Smooth muscle cell (in vitro differentiated cells): ENCODE measurements at regions not wholly inside any gene's neighbourhood (a gene's known extent, or its start where the extent isn't known, plus 50 kb on each side); places are given as distances from the start of the nearest gene placed in this dataset.

Experiments used
- DNase-seq: peaks from one replicate; lab custom pipeline; 2025; ENCODE audit not compliant: unreplicated experiment; lab: John Stamatoyannopoulos, UW
- H2AFZ ChIP-seq: fragments of 200-600 bp; sonication (generic); 2 replicates; pipeline ENCODE4 v1.6.0; 2016; ENCODE audit warnings: antibody characterized with exemption, low read depth, mild to moderate bottlenecking
- H3F3A ChIP-seq: fragments of 200-600 bp; sonication (generic); 2 replicates; pipeline ENCODE4 v1.6.0; 2017; ENCODE audit warnings: antibody characterized with exemption, low read depth
- H3K27ac ChIP-seq: fragments of 200-600 bp; sonication (generic); 2 replicates; pipeline ENCODE4 v1.5.1; 2016; ENCODE audit warnings: low read depth, mild to moderate bottlenecking
- H3K27me3 ChIP-seq: fragments of 200-600 bp; sonication (generic); 2 replicates; pipeline ENCODE4 v1.6.1; 2016; ENCODE audit warnings: low read depth, mild to moderate bottlenecking
- H3K36me3 ChIP-seq: fragments of 200-600 bp; sonication (generic); 2 replicates; pipeline ENCODE4 v1.5.1; 2016; ENCODE audit warnings: low read depth
- H3K4me1 ChIP-seq: fragments of 200-600 bp; sonication (generic); 2 replicates; pipeline ENCODE4 v1.5.1; 2016; ENCODE audit warnings: low read depth
- H3K4me2 ChIP-seq: fragments of 200-600 bp; sonication (generic); 2 replicates; pipeline ENCODE4 v1.6.0; 2016; ENCODE audit warnings: mild to moderate bottlenecking
- H3K4me3 ChIP-seq: fragments of 200-600 bp; sonication (generic); 2 replicates; pipeline ENCODE4 v1.5.1; 2016; ENCODE audit warnings: mild to moderate bottlenecking
- H3K79me2 ChIP-seq: fragments of 200-600 bp; sonication (generic); 2 replicates; pipeline ENCODE4 v1.6.0; 2016; ENCODE audit warnings: low read depth, mild to moderate bottlenecking
- H3K9ac ChIP-seq: fragments of 200-600 bp; sonication (generic); 2 replicates; pipeline ENCODE4 v1.6.0; 2016; ENCODE audit warnings: low read depth
- H3K9me3 ChIP-seq: fragments of 200-600 bp; sonication (generic); replicated peaks from 2 replicates; pipeline ENCODE4 v1.5.1; 2016; ENCODE audit warnings: low read depth
- H4K20me1 ChIP-seq: fragments of 200-600 bp; sonication (generic); 2 replicates; pipeline ENCODE4 v1.6.0; 2016; ENCODE audit warnings: low read depth
- WGBS: methylation state at CpG from one replicate; pipeline ENCODE4 v1.1.7; 2016; ENCODE audit warnings: low lambda C conversion rate; 5-methylcytosine and 5-hydroxymethylcytosine counted together
- TF ChIP-seq, protein P1 (sequence below): fragments of 200-600 bp; sonication (generic); IDR thresholded peaks from 2 replicates; pipeline ENCODE4 v1.5.1; 2017; ENCODE audit warnings: borderline replicate concordance, mild to moderate bottlenecking, antibody characterized with exemption; ENCODE audit not compliant: insufficient read depth, poor library complexity, severe bottlenecking

DNA sequence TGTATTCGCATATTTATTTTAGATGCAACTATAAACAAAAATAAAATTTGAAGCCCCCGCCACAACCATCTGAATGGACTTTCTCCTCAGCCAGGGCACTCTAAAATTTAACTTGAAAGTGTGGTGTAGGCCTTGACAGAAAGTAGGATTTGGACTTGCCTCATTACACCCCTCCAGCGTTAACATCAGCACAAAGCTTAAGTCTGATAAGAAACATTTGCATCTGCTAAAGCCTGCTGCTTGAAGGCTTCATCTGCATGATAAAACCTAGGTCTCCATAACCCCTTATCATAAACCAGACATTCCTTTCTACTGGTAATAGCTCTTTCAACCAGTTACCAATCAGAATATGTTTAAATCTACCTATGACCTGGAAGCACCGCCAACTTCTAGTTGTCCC is 1046.5 kb downstream of the FAT4 start:
- Histone ChIP-seq H2AFZ (no peak overlapping the region), H3K4me1 (no peaks in the 10 kb centered on the region), H3K27ac (no peak overlapping the region), H3K4me2 (no peak overlapping the region), H3F3A (no peaks in the 10 kb centered on the region), H4K20me1 (no peaks in the 10 kb centered on the region), H3K36me3 (no peaks in the 10 kb centered on the region), H3K4me3 (no peak overlapping the region), H3K9ac (no peak overlapping the region), H3K9me3 (no peaks in the 10 kb centered on the region), H3K79me2 (no peaks in the 10 kb centered on the region), H3K27me3 (no peaks in the 10 kb centered on the region)
- TF ChIP-seq, protein P1, sequence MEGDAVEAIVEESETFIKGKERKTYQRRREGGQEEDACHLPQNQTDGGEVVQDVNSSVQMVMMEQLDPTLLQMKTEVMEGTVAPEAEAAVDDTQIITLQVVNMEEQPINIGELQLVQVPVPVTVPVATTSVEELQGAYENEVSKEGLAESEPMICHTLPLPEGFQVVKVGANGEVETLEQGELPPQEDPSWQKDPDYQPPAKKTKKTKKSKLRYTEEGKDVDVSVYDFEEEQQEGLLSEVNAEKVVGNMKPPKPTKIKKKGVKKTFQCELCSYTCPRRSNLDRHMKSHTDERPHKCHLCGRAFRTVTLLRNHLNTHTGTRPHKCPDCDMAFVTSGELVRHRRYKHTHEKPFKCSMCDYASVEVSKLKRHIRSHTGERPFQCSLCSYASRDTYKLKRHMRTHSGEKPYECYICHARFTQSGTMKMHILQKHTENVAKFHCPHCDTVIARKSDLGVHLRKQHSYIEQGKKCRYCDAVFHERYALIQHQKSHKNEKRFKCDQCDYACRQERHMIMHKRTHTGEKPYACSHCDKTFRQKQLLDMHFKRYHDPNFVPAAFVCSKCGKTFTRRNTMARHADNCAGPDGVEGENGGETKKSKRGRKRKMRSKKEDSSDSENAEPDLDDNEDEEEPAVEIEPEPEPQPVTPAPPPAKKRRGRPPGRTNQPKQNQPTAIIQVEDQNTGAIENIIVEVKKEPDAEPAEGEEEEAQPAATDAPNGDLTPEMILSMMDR = no peak
- 55% methylated on average over 4 of the region's 4 CpGs for WGBS
- DNase-seq = no peak

DNA sequence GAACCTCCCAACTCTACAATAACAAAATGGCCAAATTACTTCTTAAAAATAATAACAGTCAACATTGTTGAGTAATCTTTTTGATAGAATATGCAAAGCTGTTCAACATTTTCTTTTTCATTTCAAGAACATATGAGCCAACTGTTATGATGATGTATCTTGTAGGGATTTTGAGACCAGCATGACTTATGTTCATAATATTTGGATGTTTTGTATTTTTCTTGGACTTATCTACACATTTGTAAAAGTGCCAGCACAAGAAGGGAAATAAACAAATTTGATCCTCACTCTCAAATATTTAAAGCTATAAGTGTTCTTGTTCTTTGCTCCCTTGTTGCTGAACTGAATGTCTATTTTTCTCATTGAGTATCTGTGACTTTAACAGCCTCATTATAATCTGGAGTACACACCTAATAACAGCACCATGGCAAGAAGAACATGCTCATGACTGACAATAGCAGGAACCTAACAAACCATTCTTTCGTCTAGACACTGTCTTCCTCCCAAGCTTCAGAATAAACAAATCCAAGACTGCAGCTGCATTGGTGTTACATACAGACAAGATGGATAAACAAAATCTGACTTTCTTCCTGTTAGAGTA is 1049.7 kb downstream of the FAT4 start:
- no peaks in the 10 kb centered on the region for H4K20me1 ChIP-seq
- no peaks in the 10 kb centered on the region for H3K4me1 ChIP-seq
- no peak for DNase-seq
- H3K36me3 ChIP-seq = no peaks in the 10 kb centered on the region
- no peak overlapping the region for H3K4me3 ChIP-seq
- WGBS = 18% methylated on average over 1 of the region's 1 CpG
- no peaks in the 10 kb centered on the region for H3K9me3 ChIP-seq
- TF ChIP-seq, protein P1 = no peak
- no peaks in the 10 kb centered on the region for H3K79me2 ChIP-seq
- peak overlapping the region; percentile 70 for H3K4me2 ChIP-seq
- no peaks in the 10 kb centered on the region for H3F3A ChIP-seq
- H3K27me3 ChIP-seq = no peaks in the 10 kb centered on the region
- no peak overlapping the region for H3K9ac ChIP-seq
- H3K27ac ChIP-seq = peak overlapping the region; percentile 55
- peak overlapping the region; percentile 71 for H2AFZ ChIP-seq

DNA sequence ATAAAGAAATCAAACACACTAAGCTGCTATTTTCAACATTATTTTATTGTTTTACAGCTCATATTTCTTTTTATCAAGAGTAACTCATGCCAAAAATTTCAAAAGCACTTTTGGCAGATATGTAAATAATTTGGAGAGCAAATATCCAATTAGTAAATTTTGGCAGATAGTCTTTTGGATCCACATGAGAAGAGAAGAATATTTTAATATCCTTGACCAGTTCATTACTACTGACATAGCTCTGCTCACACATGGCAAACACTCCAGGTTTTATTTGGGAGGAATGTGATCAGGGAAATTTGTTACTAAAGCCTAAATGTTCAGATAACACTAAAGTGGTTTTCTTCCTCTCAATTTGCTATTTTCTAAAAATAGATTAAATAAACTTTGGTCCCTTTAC is 1054.3 kb downstream of the FAT4 start:
- Histone ChIP-seq H4K20me1 (no peaks in the 10 kb centered on the region), H3F3A (no peaks in the 10 kb centered on the region), H3K9me3 (no peaks in the 10 kb centered on the region), H3K4me3 (no peak overlapping the region), H3K4me2 (no peak overlapping the region), H3K27ac (no peak overlapping the region), H3K36me3 (no peaks in the 10 kb centered on the region), H3K79me2 (no peaks in the 10 kb centered on the region), H3K4me1 (no peaks in the 10 kb centered on the region), H3K9ac (no peak overlapping the region), H2AFZ (peak overlapping the region; percentile 57), H3K27me3 (no peaks in the 10 kb centered on the region)
- TF ChIP-seq, protein P1 = no peak
- no peak for DNase-seq

DNA sequence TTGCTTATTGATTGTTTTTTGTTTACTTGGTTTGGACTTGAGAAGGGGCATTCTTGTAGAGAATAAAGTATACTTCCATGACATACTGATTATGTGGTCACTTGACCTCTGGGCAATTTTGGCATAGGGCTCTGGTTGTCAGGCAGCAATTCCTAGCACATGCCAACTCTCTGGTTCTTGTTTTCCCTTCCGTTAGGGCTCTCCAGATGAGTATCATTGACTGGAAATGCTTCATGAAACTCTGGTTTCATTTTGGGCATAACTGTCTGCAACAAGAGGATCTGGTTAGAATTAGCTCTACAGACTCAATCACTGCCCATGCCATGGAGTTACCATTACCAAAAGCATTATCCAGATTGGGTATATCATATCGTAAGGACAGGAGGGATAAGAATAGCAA is 1057.9 kb downstream of the FAT4 start:
- Histone ChIP-seq H4K20me1 (no peaks in the 10 kb centered on the region), H3K27ac (no peak overlapping the region), H3K36me3 (no peaks in the 10 kb centered on the region), H2AFZ (no peak overlapping the region), H3K4me3 (no peak overlapping the region), H3K4me1 (peaks cover 6% of the 10 kb centered on the region), H3F3A (no peaks in the 10 kb centered on the region), H3K9me3 (no peaks in the 10 kb centered on the region), H3K27me3 (no peaks in the 10 kb centered on the region), H3K4me2 (no peak overlapping the region), H3K9ac (no peak overlapping the region), H3K79me2 (no peaks in the 10 kb centered on the region)
- DNase-seq = no peak
- 87% methylated on average over 2 of the region's 2 CpGs for WGBS
- TF ChIP-seq, protein P1 = no peak
